Gastrocnemius medialis (tissue), 4 donors: ENCODE measurements at regions not wholly inside any gene's neighbourhood (a gene's known extent, or its start where the extent isn't known, plus 50 kb on each side); places are given as distances from the start of the nearest gene placed in this dataset.
A peak's percentile ranks its signal among the peaks of the same experiment; 100 is the strongest.

Experiments used
- ATAC-seq, 2 donors: fragments of 150-250 bp; one replicate each; pipeline ENCODE4 v1.9.1; 2016
- DNase-seq, 2 donors: peaks; one replicate each; pipeline ENCODE4 v3.0.0-alpha.2; 2019
- H3K27ac ChIP-seq, 4 donors: fragments of 200-600 bp; sonication (generic); 1 replicate in 1 of 4; 2 replicates in 3 of 4; pipeline ENCODE4 v1.5.1; 2016 to 2018; ENCODE audit warnings: mild to moderate bottlenecking in 2 of 4, moderate library complexity in 1 of 4
- H3K27me3 ChIP-seq, 3 donors: fragments of 200-600 bp; sonication (generic) in 2 of 3; 1 replicate in 1 of 3; 2 replicates in 2 of 3; pipeline versions ENCODE4 v1.5.1 to v1.6.0; 2016 to 2019; ENCODE audit warnings: mild to moderate bottlenecking in 1 of 3, moderate library complexity in 1 of 3
- H3K36me3 ChIP-seq, 2 donors: fragments of 200-600 bp; sonication (generic) in 1 of 2; one replicate each; pipeline ENCODE4 v1.5.1; 2017 to 2018
- H3K4me1 ChIP-seq, 2 donors: fragments of 200-600 bp; sonication (generic) in 1 of 2; one replicate each; pipeline ENCODE4 v1.5.1; 2016 to 2017; ENCODE audit warnings: mild to moderate bottlenecking in 2 of 2
- H3K4me3 ChIP-seq, 4 donors: fragments of 200-600 bp; sonication (generic) in 3 of 4; 1 replicate in 1 of 4; 2 replicates in 3 of 4; pipeline ENCODE4 v1.5.1; 2016 to 2019; ENCODE audit warnings: mild to moderate bottlenecking in 2 of 4
- H3K9me3 ChIP-seq, 3 donors: fragments of 200-600 bp; sonication (generic) in 2 of 3; 1 replicate in 1 of 3; 2 replicates in 2 of 3; pipeline ENCODE4 v1.5.1; 2016 to 2019
- POLR2A ChIP-seq, 2 donors: fragments of 450-650 bp; IDR thresholded peaks; one replicate each; pipeline ENCODE4 v1.6.1; 2017; ENCODE audit warnings: antibody characterized with exemption in 2 of 2, mild to moderate bottlenecking in 2 of 2, moderate library complexity in 2 of 2
- in situ Hi-C, 4 donors: fragments of 200-750 bp; cut with MboI; loops; one replicate each; pipeline versions ENCODE4 v1.15.0 to v1.8.0; 2017; ENCODE audit warnings: low sequenced_read_pairs in 4 of 4
- intact Hi-C: fragments of 100-400 bp; cut with DNase I; formaldehyde crosslinking; loops from one replicate; pipeline ENCODE4 v1.15.1; 2023; ENCODE audit warnings: low total_unique reads
- TF ChIP-seq, protein P1 (sequence below), 5 experiments: fragments of 450-650 bp in 3 of 5; fragments of 200-600 bp in 2 of 5; sonication (generic) in 2 of 5; IDR thresholded peaks in 4 of 5; conservative IDR thresholded peaks in 1 of 5; 1 replicate in 4 of 5; 2 replicates in 1 of 5; pipeline ENCODE4 v1.5.1; 2016 to 2019; ENCODE audit warnings: antibody characterized with exemption in 5 of 5, mild to moderate bottlenecking in 3 of 5, moderate library complexity in 3 of 5

DNA sequence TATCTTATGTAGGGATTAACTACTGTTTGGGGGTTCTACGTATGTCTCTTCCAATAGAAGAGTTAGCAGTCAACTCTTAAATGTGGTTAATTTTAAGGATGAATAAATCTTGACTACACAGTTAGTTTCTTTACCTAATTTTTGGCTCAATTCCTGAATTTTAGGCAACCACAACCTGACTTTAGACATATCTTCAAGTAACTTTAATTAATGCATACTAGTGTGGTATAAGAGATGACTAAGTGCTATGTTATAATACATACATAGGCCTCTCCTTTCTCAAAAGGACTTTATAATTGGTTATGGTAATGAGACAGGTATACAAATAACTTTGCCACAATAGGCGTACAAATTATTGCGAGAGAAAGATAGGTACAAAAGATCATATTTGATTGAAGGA, 312.0 kb downstream of the IRS1 start:
- Histone ChIP-seq H3K36me3 (no peaks in the 10 kb centered on the region), H3K27me3 (no peaks in the 10 kb centered on the region), H3K9me3 (no peaks in the 10 kb centered on the region), H3K4me1 (no peaks in the 10 kb centered on the region), H3K27ac (no peak overlapping the region), H3K4me3 (no peak overlapping the region)
- TF ChIP-seq, protein P1, sequence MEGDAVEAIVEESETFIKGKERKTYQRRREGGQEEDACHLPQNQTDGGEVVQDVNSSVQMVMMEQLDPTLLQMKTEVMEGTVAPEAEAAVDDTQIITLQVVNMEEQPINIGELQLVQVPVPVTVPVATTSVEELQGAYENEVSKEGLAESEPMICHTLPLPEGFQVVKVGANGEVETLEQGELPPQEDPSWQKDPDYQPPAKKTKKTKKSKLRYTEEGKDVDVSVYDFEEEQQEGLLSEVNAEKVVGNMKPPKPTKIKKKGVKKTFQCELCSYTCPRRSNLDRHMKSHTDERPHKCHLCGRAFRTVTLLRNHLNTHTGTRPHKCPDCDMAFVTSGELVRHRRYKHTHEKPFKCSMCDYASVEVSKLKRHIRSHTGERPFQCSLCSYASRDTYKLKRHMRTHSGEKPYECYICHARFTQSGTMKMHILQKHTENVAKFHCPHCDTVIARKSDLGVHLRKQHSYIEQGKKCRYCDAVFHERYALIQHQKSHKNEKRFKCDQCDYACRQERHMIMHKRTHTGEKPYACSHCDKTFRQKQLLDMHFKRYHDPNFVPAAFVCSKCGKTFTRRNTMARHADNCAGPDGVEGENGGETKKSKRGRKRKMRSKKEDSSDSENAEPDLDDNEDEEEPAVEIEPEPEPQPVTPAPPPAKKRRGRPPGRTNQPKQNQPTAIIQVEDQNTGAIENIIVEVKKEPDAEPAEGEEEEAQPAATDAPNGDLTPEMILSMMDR (IDR thresholded peaks at IDR 0.05 in 4 of 5, conservative IDR thresholded peaks at IDR 0.05 in 1 of 5), result no peak
- no peak for TF ChIP-seq POLR2A (IDR thresholded peaks at IDR 0.05)
- ATAC-seq (no peak), DNase-seq (no peak)
- in situ Hi-C loops (no loop called here), intact Hi-C loops (no loop called here)

DNA sequence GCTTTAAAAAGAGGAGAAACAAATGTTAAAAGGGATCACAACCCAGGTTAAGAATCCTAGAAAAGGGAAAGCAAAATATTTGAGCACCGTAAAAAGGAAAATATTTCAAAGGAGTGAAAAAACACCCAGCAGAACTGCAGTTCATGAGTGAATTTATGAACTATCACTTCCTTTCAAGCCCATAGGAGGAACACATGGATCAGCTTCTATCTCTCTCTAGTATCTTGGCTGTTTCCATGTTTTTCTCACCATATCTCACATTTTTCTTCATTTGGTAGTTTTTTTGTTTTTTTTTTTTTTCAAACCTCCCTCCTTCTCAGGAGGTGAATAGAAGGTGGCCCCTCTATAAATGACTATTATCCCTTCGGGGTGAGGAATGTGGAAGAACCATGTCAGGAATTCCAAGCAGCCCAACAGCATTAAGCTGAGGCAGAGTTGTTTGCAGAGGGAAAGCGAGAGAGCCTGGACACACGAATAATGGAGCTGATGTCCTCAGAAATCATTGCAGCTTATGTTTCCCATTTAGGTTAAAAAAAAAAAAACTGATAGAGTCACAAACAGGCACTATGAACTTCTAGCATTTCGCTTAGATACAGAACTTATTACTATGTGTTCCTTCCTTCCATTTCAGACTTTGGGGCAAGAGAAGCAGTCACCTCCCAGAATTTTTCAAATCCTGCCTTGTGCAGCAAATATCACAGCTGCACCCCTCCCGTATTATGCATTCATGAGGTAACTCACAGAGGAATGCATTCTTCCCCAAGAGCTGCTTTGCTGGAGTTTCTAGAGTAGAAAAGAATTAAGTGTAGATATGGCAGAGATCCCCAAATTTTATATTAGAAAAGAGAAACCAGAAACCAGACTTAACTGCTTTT, 315.6 kb downstream of the IRS1 start:
- H3K4me1 ChIP-seq, result peaks cover 0 to 1% of the 10 kb centered on the region in 2 donors
- no peaks in the 10 kb centered on the region for H3K9me3 ChIP-seq
- H3K27me3 ChIP-seq, result no peaks in the 10 kb centered on the region
- ATAC-seq (no peak), DNase-seq (no peak)
- no peak for TF ChIP-seq POLR2A (IDR thresholded peaks at IDR 0.05)
- TF ChIP-seq, protein P1 (IDR thresholded peaks at IDR 0.05 in 4 of 5, conservative IDR thresholded peaks at IDR 0.05 in 1 of 5), result no peak
- H3K36me3 ChIP-seq, result no peaks in the 10 kb centered on the region
- in situ Hi-C loops (no loop called here), intact Hi-C loops (no loop called here)
- H3K27ac ChIP-seq, result no peak overlapping the region
- H3K4me3 ChIP-seq, result no peak overlapping the region

DNA sequence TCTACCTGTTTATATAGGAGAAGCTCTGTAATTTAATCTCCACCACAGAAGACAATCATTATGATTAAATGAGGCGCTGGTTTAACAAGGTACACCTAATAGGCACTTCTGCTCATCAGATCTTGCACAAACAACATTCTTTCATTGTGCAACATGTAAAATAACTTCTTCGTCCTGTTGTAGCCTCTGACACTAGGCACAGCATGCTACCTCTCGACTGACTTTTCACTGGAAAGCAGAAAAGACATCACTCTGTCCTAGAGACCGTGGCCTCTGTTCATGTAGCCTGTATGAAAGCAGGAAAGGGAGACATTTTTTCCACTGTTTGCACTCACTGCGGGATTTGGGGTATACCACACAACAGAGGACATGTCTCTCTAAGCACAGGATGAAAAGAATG, 316.5 kb downstream of the IRS1 start:
- Histone ChIP-seq H3K36me3 (no peaks in the 10 kb centered on the region), H3K27ac (no peak overlapping the region), H3K4me3 (no peak overlapping the region), H3K4me1 (peaks cover 7 to 9% of the 10 kb centered on the region in 2 donors), H3K9me3 (no peaks in the 10 kb centered on the region), H3K27me3 (no peaks in the 10 kb centered on the region)
- intact Hi-C loops (no loop called here), in situ Hi-C loops (no loop called here)
- no peak for ATAC-seq
- TF ChIP-seq POLR2A (IDR thresholded peaks at IDR 0.05), result no peak
- TF ChIP-seq, protein P1 (IDR thresholded peaks at IDR 0.05 in 4 of 5, conservative IDR thresholded peaks at IDR 0.05 in 1 of 5), result no peak
- no peak for DNase-seq

DNA sequence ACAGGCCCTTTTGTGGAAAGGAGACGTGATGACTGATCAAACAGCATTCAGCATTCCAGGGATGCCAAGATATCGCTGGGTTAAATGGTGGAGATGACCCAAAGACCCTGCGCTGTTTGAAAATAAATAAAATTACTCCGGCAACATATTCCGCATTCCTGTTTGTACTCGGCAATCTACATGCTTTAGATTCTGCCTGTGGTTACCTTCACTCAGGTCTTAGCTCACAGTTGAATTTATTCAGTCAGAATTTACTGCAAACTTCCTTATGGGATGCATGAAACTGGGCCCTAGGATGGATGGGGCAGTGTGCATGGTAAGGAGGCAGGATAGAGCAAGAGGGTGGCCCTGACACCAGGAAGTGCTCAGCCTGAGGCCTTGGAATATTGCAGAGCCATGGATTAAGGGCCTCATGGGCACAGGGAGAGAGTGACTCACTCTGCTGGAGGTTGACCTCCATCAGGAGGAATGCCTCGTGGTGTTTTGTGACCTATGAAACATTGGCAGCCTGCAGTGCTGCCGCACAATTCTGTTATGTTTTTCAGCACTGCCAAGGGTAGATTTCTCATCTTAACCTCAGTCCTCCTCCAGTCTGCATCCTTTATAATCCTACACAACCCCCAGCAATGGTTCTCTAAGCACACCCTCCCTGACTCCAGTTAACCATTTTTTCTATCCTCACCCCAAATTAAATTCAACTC, 321.4 kb downstream of the IRS1 start:
- no peaks in the 10 kb centered on the region for H3K9me3 ChIP-seq
- H3K36me3 ChIP-seq, result no peaks in the 10 kb centered on the region
- H3K27me3 ChIP-seq, result no peaks in the 10 kb centered on the region
- TF ChIP-seq POLR2A (IDR thresholded peaks at IDR 0.05), result no peak
- TF ChIP-seq, protein P1 (IDR thresholded peaks at IDR 0.05 in 4 of 5, conservative IDR thresholded peaks at IDR 0.05 in 1 of 5), result no peak
- H3K4me1 ChIP-seq, result peaks cover 16 to 20% of the 10 kb centered on the region in 2 donors
- intact Hi-C loops (loop anchor here (5.0 kb wide), 1 partner anchor 51 kb away; no protein-coding TSS in a partner anchor), in situ Hi-C loops (no loop called here)
- ATAC-seq (peak; percentile 97 to 100), DNase-seq (peak; percentile 71 to 77)
- H3K4me3 ChIP-seq, result no peak overlapping the region
- peak overlapping the region; percentile 61 to 78 (median 66) for H3K27ac ChIP-seq
